ES-I3 (cell line): ENCODE measurements at regions not wholly inside any gene's neighbourhood (a gene's known extent, or its start where the extent isn't known, plus 50 kb on each side); places are given as distances from the start of the nearest gene placed in this dataset.

Source experiments
- H3K36me3 ChIP-seq: 2 replicates; pipeline ENCODE4 v1.6.1; 2013; ENCODE audit warnings: mild to moderate bottlenecking, low read length, control low read depth, moderate library complexity; ENCODE audit not compliant: insufficient read depth
- H3K4me1 ChIP-seq: 2 replicates; pipeline ENCODE4 v1.6.1; 2013; ENCODE audit warnings: mild to moderate bottlenecking, control low read depth, low read length; ENCODE audit not compliant: insufficient read depth
- H3K9ac ChIP-seq: 2 replicates; pipeline ENCODE4 v1.6.1; 2013; ENCODE audit warnings: low read depth, mild to moderate bottlenecking, low read length, moderate library complexity
- H3K9me3 ChIP-seq: 2 replicates; pipeline ENCODE4 v1.6.1; 2013; ENCODE audit warnings: mild to moderate bottlenecking, low read length, moderate library complexity; ENCODE audit not compliant: control insufficient read depth, insufficient read depth

GRCh38 chr3:182238126-182238525 lies 526.4 kb downstream of the SOX2 start:
- Histone ChIP-seq H3K9me3 (no peaks in the 10 kb centered on the region), H3K4me1 (peaks cover 29% of the 10 kb centered on the region), H3K9ac (peak overlapping the region; percentile 29; the same call in 1 of the 2 replicates), H3K36me3 (no peaks in the 10 kb centered on the region)

- Histone ChIP-seq H3K36me3 (no peaks in the 10 kb centered on the region), H3K4me1 (peaks cover 34% of the 10 kb centered on the region), H3K9me3 (no peaks in the 10 kb centered on the region), H3K9ac (no peak overlapping the region)
These were observed 527.6 kb downstream of the SOX2 start for GRCh38 chr3:182239316-182239715.

DNA sequence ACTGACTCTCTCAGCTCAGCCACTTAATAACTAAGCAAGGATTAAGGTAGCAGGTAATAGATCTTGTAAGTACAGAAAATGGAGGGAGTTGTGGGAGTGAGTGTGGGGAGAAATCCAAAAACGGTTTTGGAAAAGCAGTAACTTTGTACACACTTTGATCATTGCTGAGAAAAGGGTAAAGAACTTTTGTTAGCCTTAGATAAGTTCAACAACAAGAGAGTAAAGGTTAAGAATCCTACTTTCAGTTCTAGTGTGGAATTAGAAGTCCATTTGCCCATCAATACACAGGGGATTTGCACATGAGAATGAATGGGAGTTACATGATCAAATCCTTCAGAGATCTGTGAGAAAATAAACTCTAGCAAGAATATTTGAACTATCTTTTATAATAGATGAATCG lies 528.7 kb downstream of the SOX2 start:
- no peaks in the 10 kb centered on the region for H3K9me3 ChIP-seq
- peaks cover 29% of the 10 kb centered on the region for H3K4me1 ChIP-seq
- no peaks in the 10 kb centered on the region; the same call in 1 of the 2 replicates for H3K36me3 ChIP-seq
- no peak overlapping the region for H3K9ac ChIP-seq

- H3K36me3 ChIP-seq = no peaks in the 10 kb centered on the region; the same call in 1 of the 2 replicates
- no peaks in the 10 kb centered on the region for H3K9me3 ChIP-seq
- peaks cover 21% of the 10 kb centered on the region for H3K4me1 ChIP-seq
- H3K9ac ChIP-seq = no peak overlapping the region
These were observed 529.6 kb downstream of the SOX2 start for GRCh38 chr3:182241196-182241765.

- Histone ChIP-seq H3K9ac (no peak overlapping the region), H3K4me1 (peaks cover 21% of the 10 kb centered on the region), H3K9me3 (no peaks in the 10 kb centered on the region), H3K36me3 (no peaks in the 10 kb centered on the region; the same call in 1 of the 2 replicates)
These were observed 530.2 kb downstream of the SOX2 start for GRCh38 chr3:182241766-182242488.

DNA sequence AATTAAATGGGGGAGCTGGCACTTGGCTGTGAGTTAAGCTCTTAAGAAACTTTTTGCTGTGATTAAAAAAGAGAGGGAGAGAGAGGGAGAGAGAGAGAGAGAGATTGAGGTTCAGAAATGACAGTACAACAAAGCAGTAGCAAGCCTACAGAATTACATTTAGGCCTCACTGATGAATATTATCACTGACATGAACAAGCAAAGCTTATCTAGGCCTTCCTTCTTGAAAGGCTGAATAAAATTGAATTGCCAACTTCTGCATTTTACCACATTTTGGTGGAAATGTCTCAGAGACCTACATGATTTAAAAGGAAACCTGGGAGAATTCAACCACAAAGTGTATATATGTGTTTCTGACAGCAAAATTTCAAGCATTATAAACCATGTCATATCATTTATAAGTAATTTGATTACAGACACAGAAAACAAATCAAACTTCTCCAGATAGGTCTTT lies 530.8 kb downstream of the SOX2 start:
- Histone ChIP-seq H3K4me1 (peaks cover 18% of the 10 kb centered on the region), H3K9me3 (no peaks in the 10 kb centered on the region), H3K36me3 (no peaks in the 10 kb centered on the region; the same call in 1 of the 2 replicates), H3K9ac (no peak overlapping the region)

DNA sequence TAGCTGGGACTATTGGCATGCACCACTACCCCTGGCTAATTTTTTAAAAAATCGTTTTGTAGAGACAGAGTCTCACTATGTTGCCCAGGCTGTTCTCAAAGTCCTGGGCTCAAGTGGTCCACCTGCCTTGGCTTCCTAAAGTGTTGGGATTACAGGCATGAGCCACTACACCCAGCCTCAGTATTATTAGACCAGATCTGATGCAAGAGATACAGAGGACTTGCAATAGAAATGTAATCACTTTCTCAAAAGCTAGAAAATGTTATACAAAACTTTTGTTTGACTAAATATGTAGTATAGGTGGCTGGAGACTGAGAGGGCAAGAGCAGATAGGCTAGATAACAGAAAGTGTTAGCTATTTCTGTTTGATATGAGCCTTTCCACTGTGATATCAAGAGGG lies 531.9 kb downstream of the SOX2 start:
- Histone ChIP-seq H3K4me1 (peaks cover 8% of the 10 kb centered on the region; the same call in 1 of the 2 replicates), H3K9ac (no peak overlapping the region), H3K9me3 (no peaks in the 10 kb centered on the region), H3K36me3 (no peaks in the 10 kb centered on the region; the same call in 1 of the 2 replicates)

DNA sequence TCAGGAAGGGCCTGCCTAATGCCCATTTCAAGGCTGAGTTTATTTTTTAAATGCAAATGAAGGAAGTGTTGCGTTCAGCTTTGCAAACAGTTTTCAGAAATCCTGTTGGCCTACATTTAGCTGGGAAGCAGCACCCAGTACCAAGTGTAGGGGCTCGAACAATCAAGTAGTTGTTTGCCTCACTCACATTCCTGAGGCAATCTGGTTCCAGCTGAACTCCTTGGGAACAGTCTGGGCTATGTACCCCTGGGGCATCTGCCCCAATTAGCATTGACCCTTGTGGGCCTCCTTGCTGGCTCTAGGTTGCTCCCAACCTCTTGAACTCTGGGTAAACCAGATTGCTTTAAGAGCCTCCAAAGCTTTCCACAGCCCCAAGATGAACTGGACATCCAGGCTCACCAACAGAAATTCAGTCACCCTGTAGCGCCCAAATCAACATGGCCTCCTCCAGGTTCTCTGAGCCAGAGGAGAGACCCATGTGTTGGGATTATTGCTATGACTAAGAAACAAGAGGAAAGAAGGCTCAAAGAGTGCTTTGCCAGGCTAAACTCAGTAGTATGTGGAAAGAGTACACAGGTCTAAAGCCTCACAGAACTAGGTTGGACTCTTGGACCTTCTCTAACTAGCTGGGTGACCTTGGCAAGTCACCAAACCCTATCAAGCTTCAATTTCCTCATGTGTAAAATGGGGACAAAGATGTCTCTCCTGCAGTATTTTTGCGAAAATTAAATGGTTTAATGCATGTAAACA lies 532.7 kb downstream of the SOX2 start:
- no peaks in the 10 kb centered on the region for H3K9me3 ChIP-seq
- H3K9ac ChIP-seq = no peak overlapping the region
- peaks cover 5% of the 10 kb centered on the region; the same call in 1 of the 2 replicates for H3K4me1 ChIP-seq
- H3K36me3 ChIP-seq = no peaks in the 10 kb centered on the region; the same call in 1 of the 2 replicates

DNA sequence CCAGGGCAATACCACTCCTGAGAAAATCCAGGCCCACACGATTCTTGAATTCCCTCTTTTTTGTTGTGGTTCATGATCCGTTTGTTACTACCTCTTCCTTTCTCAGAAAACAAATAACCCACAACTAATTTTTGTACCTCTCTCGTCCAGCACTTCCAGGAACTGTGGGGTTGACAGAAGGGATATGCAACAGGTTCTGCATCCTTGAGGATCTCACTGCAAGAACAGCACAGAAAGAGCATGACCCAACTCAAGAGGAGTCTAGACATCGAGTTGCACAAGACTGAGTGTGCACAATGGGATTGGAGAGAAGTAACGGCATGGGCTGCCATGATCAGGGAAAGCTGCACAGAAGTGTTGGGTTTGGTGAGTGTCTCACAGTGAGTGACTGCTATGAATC lies 533.3 kb downstream of the SOX2 start:
- no peak overlapping the region for H3K9ac ChIP-seq
- H3K9me3 ChIP-seq = no peaks in the 10 kb centered on the region
- H3K4me1 ChIP-seq = peaks cover 5% of the 10 kb centered on the region; the same call in 1 of the 2 replicates
- H3K36me3 ChIP-seq = no peaks in the 10 kb centered on the region; the same call in 1 of the 2 replicates

DNA sequence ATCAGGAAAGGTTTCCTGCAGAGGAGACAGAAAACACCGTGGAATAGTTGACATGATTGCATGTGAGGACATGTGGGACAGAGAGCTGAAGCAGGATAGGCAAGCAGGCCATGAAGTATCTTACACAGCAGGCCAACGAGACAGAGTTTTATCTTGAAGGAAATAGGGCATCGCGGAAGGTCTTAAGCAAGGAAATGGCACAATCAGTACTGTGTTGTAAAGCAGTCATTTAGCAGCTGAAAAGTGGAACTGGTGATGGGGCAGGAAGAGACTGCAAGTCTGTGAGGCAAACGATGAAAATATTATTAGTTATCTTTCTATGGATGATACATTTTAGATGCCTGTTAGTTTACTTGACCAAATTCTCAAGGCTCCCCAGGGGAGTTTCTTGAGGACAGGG lies 535.1 kb downstream of the SOX2 start:
- Histone ChIP-seq H3K4me1 (peaks cover 5% of the 10 kb centered on the region; the same call in 1 of the 2 replicates), H3K36me3 (no peaks in the 10 kb centered on the region; the same call in 1 of the 2 replicates), H3K9me3 (no peaks in the 10 kb centered on the region), H3K9ac (no peak overlapping the region)

- no peaks in the 10 kb centered on the region; the same call in 1 of the 2 replicates for H3K36me3 ChIP-seq
- H3K9me3 ChIP-seq = no peaks in the 10 kb centered on the region
- H3K9ac ChIP-seq = no peak overlapping the region
- H3K4me1 ChIP-seq = peaks cover 18% of the 10 kb centered on the region
These were observed 536.7 kb downstream of the SOX2 start for GRCh38 chr3:182248349-182248880.

DNA sequence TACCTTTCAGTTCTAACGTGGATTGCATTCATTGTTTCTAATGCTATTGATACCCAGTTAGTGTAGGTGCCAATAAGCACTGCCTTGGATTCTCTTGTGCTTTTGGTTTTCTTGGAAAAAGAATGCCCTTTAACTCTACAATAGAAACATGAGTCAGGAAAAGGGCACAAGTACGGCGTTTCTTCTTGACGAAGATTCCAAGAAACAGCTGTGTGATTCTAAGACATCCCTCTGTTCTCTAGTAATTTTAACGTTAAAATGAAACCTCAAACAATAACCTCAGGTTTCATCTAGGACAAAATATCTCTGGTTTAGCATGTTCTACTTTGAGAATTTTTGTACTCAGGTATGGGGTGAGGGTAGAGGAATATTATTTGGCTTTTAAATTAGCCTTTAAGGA lies 540.5 kb upstream of the ATP11B start:
- Histone ChIP-seq H3K4me1 (peaks cover 18% of the 10 kb centered on the region), H3K9ac (no peak overlapping the region), H3K36me3 (no peaks in the 10 kb centered on the region), H3K9me3 (no peaks in the 10 kb centered on the region)

GRCh38 chr3:182255158-182255557 lies 538.1 kb upstream of the ATP11B start:
- Histone ChIP-seq H3K9me3 (no peaks in the 10 kb centered on the region), H3K36me3 (no peaks in the 10 kb centered on the region), H3K9ac (no peak overlapping the region), H3K4me1 (peaks cover 19% of the 10 kb centered on the region)

- Histone ChIP-seq H3K36me3 (no peaks in the 10 kb centered on the region), H3K9me3 (no peaks in the 10 kb centered on the region), H3K9ac (no peak overlapping the region), H3K4me1 (peaks cover 17% of the 10 kb centered on the region)
These were observed 535.9 kb upstream of the ATP11B start for GRCh38 chr3:182257361-182257760.
